GM19397 (cell line): ENCODE measurements at regions not wholly inside any gene's neighbourhood (a gene's known extent, or its start where the extent isn't known, plus 50 kb on each side); places are given as distances from the start of the nearest gene placed in this dataset.

ENCODE experiments used
- ATAC-seq: cut with Tn5 transposase; IDR thresholded peaks from one replicate; pipeline ENCODE4 v1.9.1; 2021; ENCODE audit warnings: mild to moderate bottlenecking, moderate library complexity; ENCODE audit not compliant: unreplicated experiment

GRCh38 chr20:24894488-24894887 lies 54.6 kb upstream of the CST7 start:
- ATAC-seq: no peak

DNA sequence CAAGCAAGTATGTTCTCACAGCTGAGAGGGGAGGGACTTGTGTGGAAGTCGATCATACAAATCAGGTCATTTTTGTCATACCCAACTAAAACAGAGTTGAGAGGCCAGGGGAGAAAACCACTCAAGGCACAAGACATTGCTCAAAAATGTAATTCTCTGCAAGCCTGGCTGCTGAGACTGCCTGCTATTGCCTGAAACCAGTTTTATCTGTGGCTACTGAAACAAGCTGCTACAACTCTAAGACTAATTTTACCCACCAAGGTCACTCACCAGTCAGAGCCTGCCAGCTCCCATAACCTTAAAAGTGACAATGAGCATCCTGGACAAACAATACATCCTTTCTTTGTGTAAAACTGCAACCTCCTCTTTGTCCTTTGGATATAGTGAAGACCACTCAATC lies 54.1 kb upstream of the CST7 start:
- no peak for ATAC-seq

DNA sequence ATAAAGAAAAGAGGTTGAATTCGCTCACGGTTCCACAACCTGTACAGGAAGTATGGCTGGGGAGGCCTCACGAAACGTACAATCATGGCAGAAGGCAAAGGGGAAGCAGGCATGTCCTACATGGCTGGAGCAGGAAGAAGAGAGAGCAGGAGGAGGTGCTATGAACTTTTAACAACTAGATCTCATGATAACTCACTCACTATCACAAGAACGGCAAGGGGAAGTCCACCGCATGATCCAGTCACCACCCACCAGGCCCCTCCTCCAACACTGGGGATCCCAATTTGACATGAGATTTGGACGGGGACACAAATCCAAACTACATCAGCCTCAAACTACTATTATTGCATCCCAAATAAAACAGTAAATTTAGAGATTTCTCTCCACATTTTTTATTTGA lies 53.6 kb upstream of the CST7 start:
- ATAC-seq: no peak

GRCh38 chr20:24895898-24896658 lies 53.0 kb upstream of the CST7 start:
- no peak for ATAC-seq

- no peak for ATAC-seq
Measured at GRCh38 chr20:24896984-24897383, 52.1 kb upstream of the CST7 start.

DNA sequence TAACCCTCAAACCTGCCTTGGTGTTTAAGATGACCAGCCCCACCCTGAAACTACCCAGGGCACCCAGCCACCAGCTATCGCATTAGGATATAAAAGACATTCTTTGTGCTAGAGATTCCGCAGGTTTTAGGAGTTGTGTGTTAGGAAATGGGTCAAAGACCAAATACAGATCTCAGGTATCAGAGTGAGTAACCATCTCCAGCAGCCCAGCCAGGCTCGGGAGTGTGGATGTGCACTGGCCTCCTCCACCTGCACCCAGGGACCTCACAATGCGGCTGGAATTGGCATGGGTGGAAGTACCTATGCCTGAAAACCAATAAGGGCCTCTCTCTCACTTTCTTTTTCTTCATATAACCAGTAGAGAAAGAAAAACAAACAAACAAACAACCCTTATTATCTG lies 51.1 kb upstream of the CST7 start:
- ATAC-seq: no peak

GRCh38 chr20:24899153-24899552 lies 49.9 kb upstream of the CST7 start:
- ATAC-seq: no peak
